ENCODE measurements at regions not wholly inside any gene's neighbourhood (a gene's known extent, or its start where the extent isn't known, plus 50 kb on each side); places are given as distances from the start of the nearest gene placed in this dataset.

GRCh38 chr13:88144580-88144979 is 473.4 kb downstream of the SLITRK5 start:
- H3K4me3 ChIP-seq: no peak overlapping the region
- no TSS peak for BruUV-seq (replicated peaks)
- H3K36me3 ChIP-seq (ENCODE audit: control insufficient read depth, insufficient read depth, low read length): no peaks in the 10 kb centered on the region
- in situ Hi-C loops (cut with MboI): no loop called here
- ATAC-seq (no peak), DNase-seq (ENCODE audit: extremely low read depth in 1 of 4, low spot score in 3 of 4) (no peak), FAIRE-seq (no peak)
- intact Hi-C loops (cut with micrococcal nuclease): no loop called here
- no peak overlapping the region for H3K9ac ChIP-seq (ENCODE audit: insufficient read depth in 1 of 2, low read depth in 2 of 2, low read length in 2 of 2)
- TF ChIP-seq ZBTB8A (IDR thresholded peaks at IDR 0.05; ENCODE audit: partially characterized antibody) (no peak), HMG20B (CRISPR knock-in tag; IDR thresholded peaks at IDR 0.05) (no peak), ZNF24 (IDR thresholded peaks at IDR 0.05) (no peak), FOXJ2 (tag; IDR thresholded peaks at IDR 0.05) (no peak), ARNT (IDR thresholded peaks at IDR 0.05) (no peak), ZNF347 (CRISPR knock-in tag; IDR thresholded peaks at IDR 0.05; ENCODE audit: low read depth) (no peak), TAF9B (IDR thresholded peaks at IDR 0.05; ENCODE audit: partially characterized antibody) (no peak), POU5F1 (IDR thresholded peaks at IDR 0.05; ENCODE audit: borderline replicate concordance, low read depth, low read length, partially characterized antibody) (no peak), BRD9 (IDR thresholded peaks at IDR 0.05; ENCODE audit: low read depth, partially characterized antibody) (no peak)
- TF ChIP-seq, protein P1, sequence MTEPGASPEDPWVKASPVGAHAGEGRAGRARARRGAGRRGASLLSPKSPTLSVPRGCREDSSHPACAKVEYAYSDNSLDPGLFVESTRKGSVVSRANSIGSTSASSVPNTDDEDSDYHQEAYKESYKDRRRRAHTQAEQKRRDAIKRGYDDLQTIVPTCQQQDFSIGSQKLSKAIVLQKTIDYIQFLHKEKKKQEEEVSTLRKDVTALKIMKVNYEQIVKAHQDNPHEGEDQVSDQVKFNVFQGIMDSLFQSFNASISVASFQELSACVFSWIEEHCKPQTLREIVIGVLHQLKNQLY (CRISPR knock-in tag; conservative IDR thresholded peaks at IDR 0.05): no peak
- H2AFZ ChIP-seq (ENCODE audit: low read depth, low read length): no peak overlapping the region
- ChIA-PET CTCF (ENCODE audit: low intra/inter-chr PET ratio) (no interaction called here), POLR2A (no interaction called here)
- H3K9me1 ChIP-seq (ENCODE audit: control insufficient read depth, insufficient read depth, low read length): no peaks in the 10 kb centered on the region
- H3K27ac ChIP-seq (ENCODE audit: extremely low read depth, low read depth, low read length): no peak overlapping the region
- WGBS (ENCODE audit: insufficient coverage, low coverage, missing lambda C conversion rate): 0% methylated on average over 3 of the region's 8 CpGs
- no peaks in the 10 kb centered on the region for H3K27me3 ChIP-seq (ENCODE audit: control insufficient read depth in 2 of 2, insufficient read depth in 2 of 2, low read length in 2 of 2)
- no peak overlapping the region for H3K4me2 ChIP-seq (ENCODE audit: insufficient read depth, low read length)
- H3K4me1 ChIP-seq (replicated peaks in 1 of 2; ENCODE audit: control insufficient read depth in 2 of 2, insufficient read depth in 2 of 2, low read length in 2 of 2): no peaks in the 10 kb centered on the region
- H4K20me1 ChIP-seq (replicated peaks; ENCODE audit: control insufficient read depth, insufficient read depth, low read length): no peaks in the 10 kb centered on the region
- H3K79me2 ChIP-seq (ENCODE audit: control insufficient read depth, insufficient read depth, low read length): no peaks in the 10 kb centered on the region
- no peaks in the 10 kb centered on the region for H3K9me3 ChIP-seq (replicated peaks; ENCODE audit: control insufficient read depth, insufficient read depth, low read depth, low read length)

All from K562 (cell line).